IMR-90 (cell line): ENCODE measurements at regions not wholly inside any gene's neighbourhood (a gene's known extent, or its start where the extent isn't known, plus 50 kb on each side); places are given as distances from the start of the nearest gene placed in this dataset.

ENCODE experiments used
- ATAC-seq: fragments of 200-7000 bp; cut with Tn5 transposase; 2 replicates; pipeline ENCODE4 v1.9.1; 2020; ENCODE audit warnings: low read depth, mild to moderate bottlenecking, moderate library complexity
- BruUV-seq: library from RNA; stranded (reverse); fragments of 400-500 nt; replicated peaks from 2 replicates; lab custom pipeline; 2021; lab: Mats Ljungman, UMichigan
- CTCF ChIA-PET: fragments of 300-600 bp; formaldehyde crosslinking; extraction: SDS; loops from one replicate; lab custom pipeline; 2021; ENCODE audit warnings: antibody characterized with exemption; lab: Yijun Ruan, JAX
- POLR2A ChIA-PET: fragments of 300-600 bp; sonication (Branson Sonifier 250); formaldehyde crosslinking; loops from one replicate; lab custom pipeline; 2022; ENCODE audit warnings: antibody characterized with exemption; ENCODE audit not compliant: unreplicated experiment; lab: Charles Lee
- DNase-seq: peaks from one replicate; pipeline ENCODE4 v3.0.0; 2013
- H2AFZ ChIP-seq: replicated peaks from 2 replicates; pipeline ENCODE3; 2013; ENCODE audit warnings: low read length, mild to moderate bottlenecking; ENCODE audit not compliant: poor library complexity
- H2AK5ac ChIP-seq: 2 replicates; pipeline ENCODE4 v1.6.1; 2013; ENCODE audit warnings: low read depth, low read length, inconsistent platforms
- H2AK9ac ChIP-seq: replicated peaks from 2 replicates; pipeline ENCODE3; 2013; ENCODE audit warnings: mild to moderate bottlenecking, low read depth, low read length, moderate library complexity; ENCODE audit not compliant: poor library complexity
- H2BK120ac ChIP-seq: 2 replicates; pipeline ENCODE4 v1.6.1; 2013; ENCODE audit warnings: low read depth, low read length, inconsistent platforms
- H2BK15ac ChIP-seq: 3 replicates; pipeline ENCODE4 v1.6.1; 2013; ENCODE audit warnings: low read depth, low read length, inconsistent platforms
- H2BK20ac ChIP-seq: 2 replicates; pipeline ENCODE4 v1.6.1; 2013; ENCODE audit warnings: low read depth, mild to moderate bottlenecking, inconsistent platforms, low read length, moderate library complexity
- H2BK5ac ChIP-seq: 2 replicates; pipeline ENCODE4 v1.6.1; 2013; ENCODE audit warnings: mild to moderate bottlenecking, low read depth, low read length, inconsistent platforms; ENCODE audit not compliant: poor library complexity, severe bottlenecking
- H3K14ac ChIP-seq: replicated peaks from 2 replicates; pipeline ENCODE4 v1.6.1; 2013; ENCODE audit warnings: low read depth, low read length, inconsistent platforms
- H3K18ac ChIP-seq: 2 replicates; pipeline ENCODE4 v1.6.1; 2013; ENCODE audit warnings: low read depth, low read length, control low read depth
- H3K23ac ChIP-seq: 2 replicates; pipeline ENCODE4 v1.6.1; 2013; ENCODE audit warnings: low read depth, low read length, inconsistent platforms
- H3K27ac ChIP-seq: 2 replicates; pipeline ENCODE4 v1.5.1; 2013; ENCODE audit warnings: mild to moderate bottlenecking, control low read depth, low read length; ENCODE audit not compliant: insufficient read depth
- H3K27me3 ChIP-seq: 2 replicates; pipeline ENCODE4 v1.6.1; 2013; ENCODE audit warnings: low read length; ENCODE audit not compliant: control insufficient read depth, insufficient read depth
- H3K36me3 ChIP-seq: 2 replicates; pipeline ENCODE4 v1.6.1; 2013; ENCODE audit warnings: low read length, mixed read lengths; ENCODE audit not compliant: control insufficient read depth, insufficient read depth
- H3K4ac ChIP-seq: 2 replicates; pipeline ENCODE4 v1.6.1; 2013; ENCODE audit warnings: low read depth, low read length, inconsistent platforms
- H3K4me1 ChIP-seq: 2 replicates; pipeline ENCODE4 v1.6.1; 2013; ENCODE audit warnings: low read length, mixed read lengths; ENCODE audit not compliant: control insufficient read depth, insufficient read depth
- H3K4me2 ChIP-seq: 2 replicates; pipeline ENCODE4 v1.6.1; 2013; ENCODE audit warnings: low read depth, mild to moderate bottlenecking, control low read depth, low read length, moderate library complexity
- H3K4me3 ChIP-seq: 2 replicates; pipeline ENCODE4 v1.5.1; 2013; ENCODE audit warnings: low read depth, mild to moderate bottlenecking, control low read depth, low read length, moderate library complexity; ENCODE audit not compliant: insufficient read depth
- H3K56ac ChIP-seq: 2 replicates; pipeline ENCODE4 v1.6.1; 2013; ENCODE audit warnings: low read length, inconsistent platforms; ENCODE audit not compliant: insufficient read depth; ENCODE audit errors: extremely low read depth
- H3K79me1 ChIP-seq, 2 experiments: 2 replicates each; pipeline ENCODE4 v1.6.1; 2013; ENCODE audit warnings: low read length in 2 of 2, inconsistent platforms in 1 of 2, low read depth in 1 of 2
- H3K9ac ChIP-seq: 2 replicates; pipeline ENCODE4 v1.6.1; 2013; ENCODE audit warnings: low read depth, low read length, control low read depth
- H3K9me1 ChIP-seq: 2 replicates; pipeline ENCODE4 v1.6.1; 2013; ENCODE audit warnings: low read length, inconsistent platforms; ENCODE audit not compliant: insufficient read depth
- H3K9me3 ChIP-seq: 2 replicates; pipeline ENCODE4 v1.6.1; 2013; ENCODE audit warnings: low read length; ENCODE audit not compliant: control insufficient read depth, insufficient read depth
- H4K20me1 ChIP-seq: 2 replicates; pipeline ENCODE4 v1.6.1; 2013; ENCODE audit warnings: low read length, inconsistent platforms; ENCODE audit not compliant: insufficient read depth
- H4K5ac ChIP-seq: 2 replicates; pipeline ENCODE4 v1.6.1; 2013; ENCODE audit warnings: mild to moderate bottlenecking, low read depth, low read length, control low read depth
- H4K8ac ChIP-seq, 2 experiments: 2 replicates each; pipeline ENCODE4 v1.6.1; 2013; ENCODE audit warnings: low read depth in 2 of 2, low read length in 2 of 2, control low read depth in 1 of 2, inconsistent platforms in 1 of 2
- H4K91ac ChIP-seq: 2 replicates; pipeline ENCODE4 v1.6.1; 2013; ENCODE audit warnings: low read depth, low read length, inconsistent platforms; ENCODE audit not compliant: insufficient read depth
- BHLHE40 ChIP-seq: fragments of 150-350 bp; IDR thresholded peaks from 2 replicates; pipeline ENCODE4 v1.6.1; 2016; ENCODE audit warnings: mild to moderate bottlenecking, low read depth, low read length
- CEBPB ChIP-seq: IDR thresholded peaks from 2 replicates; pipeline ENCODE4 v1.6.1; 2012; ENCODE audit warnings: low read depth, low read length, improper control_type of control experiment
- CHD1 ChIP-seq: IDR thresholded peaks from 2 replicates; pipeline ENCODE4 v1.6.1; 2012; ENCODE audit warnings: low read depth, low read length, improper control_type of control experiment
- CTCF ChIP-seq: conservative IDR thresholded peaks from 2 replicates; pipeline ENCODE4 v1.5.1; 2012; ENCODE audit warnings: mild to moderate bottlenecking, low read depth, low read length, improper control_type of control experiment
- ELK1 ChIP-seq: fragments of 150-350 bp; IDR thresholded peaks from 2 replicates; pipeline ENCODE4 v1.6.1; 2016; ENCODE audit warnings: low read depth, mild to moderate bottlenecking, low read length, moderate library complexity, borderline replicate concordance
- FOS ChIP-seq: fragments of 150-350 bp; IDR thresholded peaks from 2 replicates; pipeline ENCODE4 v1.6.1; 2016; ENCODE audit warnings: low read depth, low read length
- MAFK ChIP-seq: IDR thresholded peaks from 2 replicates; pipeline ENCODE4 v1.6.1; 2012; ENCODE audit warnings: low read depth, low read length, improper control_type of control experiment
- MAZ ChIP-seq: IDR thresholded peaks from 2 replicates; pipeline ENCODE4 v1.6.1; 2012; ENCODE audit warnings: low read depth, mild to moderate bottlenecking, low read length, improper control_type of control experiment, moderate library complexity, borderline replicate concordance
- MXI1 ChIP-seq: IDR thresholded peaks from 2 replicates; pipeline ENCODE4 v1.6.1; 2012; ENCODE audit warnings: low read depth, mild to moderate bottlenecking, low read length, moderate library complexity, borderline replicate concordance
- NFE2L2 ChIP-seq: fragments of 150-350 bp; IDR thresholded peaks from 2 replicates; pipeline ENCODE4 v1.6.1; 2016; ENCODE audit warnings: low read depth, mild to moderate bottlenecking, low read length
- POLR2A ChIP-seq: IDR thresholded peaks from 2 replicates; pipeline ENCODE4 v1.6.1; 2012; ENCODE audit warnings: mild to moderate bottlenecking, low read depth, low read length
- RAD21 ChIP-seq: IDR thresholded peaks from 2 replicates; pipeline ENCODE4 v1.6.1; 2012; ENCODE audit warnings: low read length, improper control_type of control experiment
- RCOR1 ChIP-seq: IDR thresholded peaks from 2 replicates; pipeline ENCODE4 v1.6.1; 2012; ENCODE audit warnings: mild to moderate bottlenecking, low read length, improper control_type of control experiment; ENCODE audit not compliant: insufficient replicate concordance
- RFX5 ChIP-seq: IDR thresholded peaks from 2 replicates; pipeline ENCODE4 v1.8.0; 2012; ENCODE audit warnings: low read depth, mild to moderate bottlenecking, low read length, moderate library complexity
- SMC3 ChIP-seq: fragments of 150-350 bp; IDR thresholded peaks from 2 replicates; pipeline ENCODE4 v1.6.1; 2016; ENCODE audit warnings: low read depth, mild to moderate bottlenecking, antibody characterized with exemption, low read length, moderate library complexity
- USF2 ChIP-seq: fragments of 150-350 bp; IDR thresholded peaks from 2 replicates; pipeline ENCODE4 v1.6.1; 2017; ENCODE audit warnings: mild to moderate bottlenecking, antibody characterized with exemption, low read length, low read depth
- dilution Hi-C: fragments of 300-500 bp; cut with HindIII; formaldehyde crosslinking; loops from one replicate; pipeline ENCODE4 v1.14.3; 2018; ENCODE audit warnings: low sequenced_read_pairs; ENCODE audit not compliant: unreplicated experiment
- in situ Hi-C: fragments of 300-500 bp; cut with MboI; formaldehyde crosslinking; loops from 3 replicates; pipeline ENCODE4 v1.14.3; 2019; ENCODE audit warnings: low sequenced_read_pairs, inconsistent platforms, mixed read lengths
- intact Hi-C: fragments of 100-400 bp; cut with micrococcal nuclease; formaldehyde crosslinking; loops from 2 replicates; pipeline ENCODE4 v1.10.0; 2022

- no peak overlapping the region for H2BK120ac ChIP-seq
- TF ChIP-seq RCOR1 (no peak), MXI1 (no peak), MAFK (no peak), CTCF (no peak), RAD21 (no peak), CHD1 (no peak), USF2 (no peak), ELK1 (no peak), POLR2A (no peak), CEBPB (no peak), RFX5 (no peak), FOS (no peak), SMC3 (no peak), NFE2L2 (no peak), MAZ (no peak), BHLHE40 (no peak)
- no peak overlapping the region for H4K91ac ChIP-seq
- no peak overlapping the region for H2AFZ ChIP-seq
- no peak for DNase-seq
- H3K36me3 ChIP-seq, result no peaks in the 10 kb centered on the region
- dilution Hi-C loops, result no loop called here
- H3K27me3 ChIP-seq, result no peaks in the 10 kb centered on the region
- H4K8ac ChIP-seq, result no peak overlapping the region
- BruUV-seq, result no TSS peak
- POLR2A ChIA-PET, result no interaction called here
- CTCF ChIA-PET, result no interaction called here
- no peak overlapping the region for H3K27ac ChIP-seq
- H3K4me3 ChIP-seq, result no peak overlapping the region
- no peak for ATAC-seq
- H3K56ac ChIP-seq, result no peak overlapping the region
- no peak overlapping the region for H2BK20ac ChIP-seq
- no peak overlapping the region for H3K4me2 ChIP-seq
- no peak overlapping the region for H3K9ac ChIP-seq
- no peaks in the 10 kb centered on the region for H4K20me1 ChIP-seq
- H3K4ac ChIP-seq, result no peak overlapping the region
- intact Hi-C loops, result no loop called here
- no peaks in the 10 kb centered on the region for H3K9me3 ChIP-seq
- no peak overlapping the region for H3K14ac ChIP-seq
- in situ Hi-C loops, result no loop called here
- no peak overlapping the region for H2AK5ac ChIP-seq
- H2AK9ac ChIP-seq, result no peak overlapping the region
- no peaks in the 10 kb centered on the region for H3K9me1 ChIP-seq
- no peak overlapping the region for H2BK15ac ChIP-seq
- H3K18ac ChIP-seq, result no peak overlapping the region
- no peak overlapping the region for H4K5ac ChIP-seq
- no peak overlapping the region for H3K23ac ChIP-seq
- no peaks in the 10 kb centered on the region for H3K4me1 ChIP-seq
- H2BK5ac ChIP-seq, result no peak overlapping the region
- H3K79me1 ChIP-seq, result no peaks in the 10 kb centered on the region
Measured at GRCh38 chr1:79556189-79556588, 549.7 kb upstream of the ADGRL4 start.
